ENCODE measurements at regions not wholly inside any gene's neighbourhood (a gene's known extent, or its start where the extent isn't known, plus 50 kb on each side); places are given as distances from the start of the nearest gene placed in this dataset.
A peak's percentile ranks its signal among the peaks of the same experiment; 100 is the strongest.

- H3K4me1 ChIP-seq (ENCODE audit: insufficient read depth, low read length, severe bottlenecking), result no peaks in the 10 kb centered on the region
These were observed 273.6 kb upstream of the TAS2R1 start for GRCh38 chr5:9903801-9904200.

GRCh38 chr5:9898319-9898718, 268.2 kb upstream of the TAS2R1 start:
- no peaks in the 10 kb centered on the region for H3K36me3 ChIP-seq (ENCODE audit: insufficient read depth, low read length)
- H3K9me3 ChIP-seq (ENCODE audit: low read length), result no peaks in the 10 kb centered on the region
- H3K9me2 ChIP-seq (ENCODE audit: low read depth, low read length), result no peaks in the 10 kb centered on the region
- TF ChIP-seq EZH2 (IDR thresholded peaks at IDR 0.05; ENCODE audit: borderline replicate concordance, low read length) (no peak), CTCF (IDR thresholded peaks at IDR 0.05; ENCODE audit: low read length) (peak; percentile 20; the same call in 1 of the 2 replicates)
- H3K4me1 ChIP-seq (ENCODE audit: insufficient read depth, low read length, severe bottlenecking), result no peaks in the 10 kb centered on the region
- H4K20me1 ChIP-seq (ENCODE audit: insufficient read depth, low read length), result no peaks in the 10 kb centered on the region
- no peaks in the 10 kb centered on the region for H3K79me2 ChIP-seq (ENCODE audit: insufficient read depth, low read length)
- H3K4me2 ChIP-seq (ENCODE audit: low read length), result no peak overlapping the region
- no peaks in the 10 kb centered on the region for H3F3A ChIP-seq (ENCODE audit: insufficient read depth, low read length)
- H2AFZ ChIP-seq (ENCODE audit: low read length), result no peak overlapping the region
- no peak overlapping the region for H3K27ac ChIP-seq (ENCODE audit: low read depth, low read length, poor library complexity, severe bottlenecking)
- H3K27me3 ChIP-seq (ENCODE audit: insufficient read depth, low read length), result no peaks in the 10 kb centered on the region
- no peak overlapping the region for H3K9ac ChIP-seq (ENCODE audit: low read length)
- H3K4me3 ChIP-seq (ENCODE audit: low read depth, low read length, poor library complexity, severe bottlenecking), result no peak overlapping the region

More at GRCh38 chr5:9903801-9904200, 273.6 kb upstream of the TAS2R1 start:
- Histone ChIP-seq H3K9me3 (ENCODE audit: low read length) (no peaks in the 10 kb centered on the region), H4K20me1 (ENCODE audit: insufficient read depth, low read length) (no peaks in the 10 kb centered on the region), H3K4me2 (ENCODE audit: low read length) (no peak overlapping the region), H3K27ac (ENCODE audit: low read depth, low read length, poor library complexity, severe bottlenecking) (no peak overlapping the region), H3K79me2 (ENCODE audit: insufficient read depth, low read length) (no peaks in the 10 kb centered on the region), H3K9me2 (ENCODE audit: low read depth, low read length) (no peaks in the 10 kb centered on the region), H3F3A (ENCODE audit: insufficient read depth, low read length) (no peaks in the 10 kb centered on the region), H3K4me3 (ENCODE audit: low read depth, low read length, poor library complexity, severe bottlenecking) (no peak overlapping the region), H3K9ac (ENCODE audit: low read length) (no peak overlapping the region), H2AFZ (ENCODE audit: low read length) (no peak overlapping the region), H3K27me3 (ENCODE audit: insufficient read depth, low read length) (no peaks in the 10 kb centered on the region), H3K36me3 (ENCODE audit: insufficient read depth, low read length) (no peaks in the 10 kb centered on the region)
- TF ChIP-seq EZH2 (IDR thresholded peaks at IDR 0.05; ENCODE audit: borderline replicate concordance, low read length) (no peak), CTCF (IDR thresholded peaks at IDR 0.05; ENCODE audit: low read length) (no peak)

GRCh38 chr5:9895302-9895645, 265.1 kb upstream of the TAS2R1 start:
- TF ChIP-seq EZH2 (IDR thresholded peaks at IDR 0.05; ENCODE audit: borderline replicate concordance, low read length) (no peak), CTCF (IDR thresholded peaks at IDR 0.05; ENCODE audit: low read length) (no peak)
- Histone ChIP-seq H3K9me2 (ENCODE audit: low read depth, low read length) (no peaks in the 10 kb centered on the region), H3K4me3 (ENCODE audit: low read depth, low read length, poor library complexity, severe bottlenecking) (no peak overlapping the region), H3K9ac (ENCODE audit: low read length) (no peak overlapping the region), H3K4me1 (ENCODE audit: insufficient read depth, low read length, severe bottlenecking) (no peaks in the 10 kb centered on the region), H3K36me3 (ENCODE audit: insufficient read depth, low read length) (no peaks in the 10 kb centered on the region), H3K79me2 (ENCODE audit: insufficient read depth, low read length) (no peaks in the 10 kb centered on the region), H3K9me3 (ENCODE audit: low read length) (no peaks in the 10 kb centered on the region), H3K4me2 (ENCODE audit: low read length) (no peak overlapping the region), H3K27ac (ENCODE audit: low read depth, low read length, poor library complexity, severe bottlenecking) (no peak overlapping the region), H3K27me3 (ENCODE audit: insufficient read depth, low read length) (no peaks in the 10 kb centered on the region), H4K20me1 (ENCODE audit: insufficient read depth, low read length) (no peaks in the 10 kb centered on the region), H3F3A (ENCODE audit: insufficient read depth, low read length) (no peaks in the 10 kb centered on the region), H2AFZ (ENCODE audit: low read length) (no peak overlapping the region)
